ENCODE measurements at regions not wholly inside any gene's neighbourhood (a gene's known extent, or its start where the extent isn't known, plus 50 kb on each side); places are given as distances from the start of the nearest gene placed in this dataset.

DNA sequence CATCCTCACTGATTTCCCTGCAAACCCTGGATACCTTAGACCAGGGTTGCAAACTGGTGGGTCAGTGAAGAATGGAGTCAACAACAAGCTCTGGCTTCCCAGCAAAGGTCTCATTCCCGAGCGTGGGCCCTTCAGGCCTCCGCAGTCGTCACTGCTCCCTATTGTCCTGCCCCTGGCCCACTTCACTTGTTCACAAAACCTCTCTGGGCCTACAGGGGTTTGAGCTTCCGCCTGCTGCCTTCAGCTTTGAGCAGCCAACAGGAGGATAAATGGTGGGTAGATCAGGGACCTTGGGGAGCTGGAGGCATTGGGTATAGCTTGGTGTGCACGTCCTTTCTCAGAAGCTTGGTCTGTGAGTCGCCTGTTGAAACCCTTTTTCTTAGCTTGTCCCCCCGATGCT lies 148.8 kb downstream of the KATNIP start:
- TF ChIP-seq, protein P1, sequence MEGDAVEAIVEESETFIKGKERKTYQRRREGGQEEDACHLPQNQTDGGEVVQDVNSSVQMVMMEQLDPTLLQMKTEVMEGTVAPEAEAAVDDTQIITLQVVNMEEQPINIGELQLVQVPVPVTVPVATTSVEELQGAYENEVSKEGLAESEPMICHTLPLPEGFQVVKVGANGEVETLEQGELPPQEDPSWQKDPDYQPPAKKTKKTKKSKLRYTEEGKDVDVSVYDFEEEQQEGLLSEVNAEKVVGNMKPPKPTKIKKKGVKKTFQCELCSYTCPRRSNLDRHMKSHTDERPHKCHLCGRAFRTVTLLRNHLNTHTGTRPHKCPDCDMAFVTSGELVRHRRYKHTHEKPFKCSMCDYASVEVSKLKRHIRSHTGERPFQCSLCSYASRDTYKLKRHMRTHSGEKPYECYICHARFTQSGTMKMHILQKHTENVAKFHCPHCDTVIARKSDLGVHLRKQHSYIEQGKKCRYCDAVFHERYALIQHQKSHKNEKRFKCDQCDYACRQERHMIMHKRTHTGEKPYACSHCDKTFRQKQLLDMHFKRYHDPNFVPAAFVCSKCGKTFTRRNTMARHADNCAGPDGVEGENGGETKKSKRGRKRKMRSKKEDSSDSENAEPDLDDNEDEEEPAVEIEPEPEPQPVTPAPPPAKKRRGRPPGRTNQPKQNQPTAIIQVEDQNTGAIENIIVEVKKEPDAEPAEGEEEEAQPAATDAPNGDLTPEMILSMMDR (IDR thresholded peaks at IDR 0.05; ENCODE audit: insufficient read depth, low read length, poor library complexity, severe bottlenecking) = no peak
- H3K27me3 ChIP-seq (ENCODE audit: control insufficient read depth, insufficient read depth, low read length) = no peaks in the 10 kb centered on the region
- DNase-seq (ENCODE audit: low read depth) = no peak
- H3K4me3 ChIP-seq (ENCODE audit: low read depth, low read length) = no peak overlapping the region
- no peaks in the 10 kb centered on the region for H3K36me3 ChIP-seq (ENCODE audit: control insufficient read depth, insufficient read depth, low read length)

DNA sequence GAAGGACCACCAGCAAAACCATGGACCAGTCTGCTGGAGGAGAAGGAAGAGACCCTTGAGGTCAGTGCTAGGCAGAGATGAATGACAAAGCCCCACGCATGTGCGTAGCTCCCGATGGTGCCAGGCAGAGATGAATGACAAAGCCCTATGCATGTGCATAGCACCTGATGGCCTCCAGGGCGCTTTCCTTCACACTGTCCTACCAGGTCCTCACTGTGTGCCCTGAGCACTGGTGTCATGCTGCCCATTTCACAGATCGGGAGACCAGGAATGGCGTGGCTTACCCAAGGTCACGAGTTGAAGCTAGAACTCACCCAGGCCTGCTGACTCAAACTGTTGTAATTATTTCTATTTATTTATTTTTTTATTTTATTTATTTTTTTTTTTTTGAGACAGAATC lies 149.6 kb downstream of the KATNIP start:
- Histone ChIP-seq H3K27me3 (ENCODE audit: control insufficient read depth, insufficient read depth, low read length) (no peaks in the 10 kb centered on the region), H3K4me3 (ENCODE audit: low read depth, low read length) (no peak overlapping the region), H3K36me3 (ENCODE audit: control insufficient read depth, insufficient read depth, low read length) (no peaks in the 10 kb centered on the region)
- TF ChIP-seq, protein P1 (IDR thresholded peaks at IDR 0.05; ENCODE audit: insufficient read depth, low read length, poor library complexity, severe bottlenecking) = no peak
- no peak for DNase-seq (ENCODE audit: low read depth)

DNA sequence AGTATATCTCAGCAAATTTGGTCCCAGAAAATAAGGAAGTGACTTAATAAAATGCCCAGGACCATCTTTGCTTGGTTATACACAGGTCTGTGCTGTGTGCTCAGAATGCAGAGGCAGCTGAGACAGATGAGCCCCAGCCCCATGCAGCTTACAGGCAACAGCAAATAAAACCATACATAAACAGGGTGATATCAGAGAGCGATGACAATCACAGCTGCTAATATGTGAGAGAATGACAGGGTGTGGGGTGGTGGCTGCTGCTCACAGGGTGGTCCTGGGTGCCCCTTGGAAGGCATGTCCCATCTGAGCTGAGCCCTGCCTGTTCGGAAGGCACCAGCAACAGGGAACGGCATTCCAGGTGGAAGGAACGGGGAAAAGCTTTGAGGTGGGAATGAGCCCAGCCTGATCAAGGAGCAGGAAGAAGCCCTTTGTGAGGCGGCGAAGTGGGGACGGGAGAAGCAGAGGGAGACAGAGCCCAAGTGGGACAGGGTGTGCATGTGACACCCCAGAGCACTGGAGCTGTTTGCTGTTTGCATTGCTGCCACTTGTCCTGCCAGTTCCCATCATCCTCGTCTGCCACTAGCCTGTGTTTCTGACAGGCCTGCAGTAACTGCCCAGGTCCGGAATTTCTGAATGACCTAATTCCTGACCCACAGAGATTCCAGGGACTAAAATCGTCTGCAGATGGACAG lies 150.5 kb downstream of the KATNIP start:
- Histone ChIP-seq H3K27me3 (ENCODE audit: control insufficient read depth, insufficient read depth, low read length) (no peaks in the 10 kb centered on the region), H3K4me3 (ENCODE audit: low read depth, low read length) (no peak overlapping the region)
- TF ChIP-seq, protein P1 (IDR thresholded peaks at IDR 0.05; ENCODE audit: insufficient read depth, low read length, poor library complexity, severe bottlenecking) = no peak

DNA sequence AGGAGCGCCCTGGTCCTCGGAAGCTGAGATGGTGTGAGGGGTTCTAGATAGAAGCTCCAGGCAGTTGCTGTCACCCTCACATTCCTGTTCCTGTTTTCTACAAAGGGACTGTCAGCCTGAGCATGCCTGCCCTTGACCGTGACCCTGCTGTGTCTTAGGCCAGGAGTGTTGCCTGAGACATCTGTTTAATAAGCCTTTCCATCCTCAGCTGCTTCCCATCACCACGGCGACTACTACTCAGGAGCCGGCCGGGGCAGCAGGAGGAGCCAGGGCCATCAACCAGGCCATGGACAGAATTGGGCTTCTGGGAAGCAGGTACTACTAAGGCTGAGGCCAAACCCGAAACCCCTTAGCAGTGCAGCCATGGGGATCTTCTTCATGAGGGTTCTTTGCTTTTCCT lies 151.4 kb downstream of the KATNIP start:
- Histone ChIP-seq H3K27me3 (ENCODE audit: control insufficient read depth, insufficient read depth, low read length) (no peaks in the 10 kb centered on the region), H3K36me3 (ENCODE audit: control insufficient read depth, insufficient read depth, low read length) (no peaks in the 10 kb centered on the region), H3K4me3 (ENCODE audit: low read depth, low read length) (no peak overlapping the region)
- TF ChIP-seq, protein P1 (IDR thresholded peaks at IDR 0.05; ENCODE audit: insufficient read depth, low read length, poor library complexity, severe bottlenecking) = no peak
- DNase-seq (ENCODE audit: low read depth) = no peak

More for the DNA sequence above, 150.5 kb downstream of the KATNIP start:
- no peak for DNase-seq (ENCODE audit: low read depth)
- H3K36me3 ChIP-seq (ENCODE audit: control insufficient read depth, insufficient read depth, low read length) = no peaks in the 10 kb centered on the region

DNA sequence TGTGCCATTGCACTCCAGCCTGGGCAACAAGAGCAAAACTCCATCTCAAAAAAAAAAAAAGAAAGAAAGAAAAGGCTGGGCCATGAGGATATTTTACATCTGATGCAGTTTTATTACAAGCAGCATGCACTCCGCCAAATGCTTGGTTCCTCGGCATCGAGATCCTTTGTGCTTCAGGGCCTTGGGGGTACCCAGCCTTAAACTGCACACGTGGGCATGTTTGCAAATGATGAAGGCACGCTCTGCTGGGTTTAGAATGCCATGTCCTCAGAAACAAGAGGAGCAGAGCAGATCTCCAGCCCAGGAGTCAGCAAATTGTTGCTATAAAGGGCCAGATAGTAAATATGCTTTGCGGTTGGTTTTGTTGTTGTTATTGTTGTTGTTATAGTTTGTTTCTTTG lies 153.2 kb downstream of the KATNIP start:
- TF ChIP-seq, protein P1 (IDR thresholded peaks at IDR 0.05; ENCODE audit: insufficient read depth, low read length, poor library complexity, severe bottlenecking) = no peak
- Histone ChIP-seq H3K4me3 (ENCODE audit: low read depth, low read length) (no peak overlapping the region), H3K27me3 (ENCODE audit: control insufficient read depth, insufficient read depth, low read length) (no peaks in the 10 kb centered on the region), H3K36me3 (ENCODE audit: control insufficient read depth, insufficient read depth, low read length) (no peaks in the 10 kb centered on the region)
- no peak for DNase-seq (ENCODE audit: low read depth)

DNA sequence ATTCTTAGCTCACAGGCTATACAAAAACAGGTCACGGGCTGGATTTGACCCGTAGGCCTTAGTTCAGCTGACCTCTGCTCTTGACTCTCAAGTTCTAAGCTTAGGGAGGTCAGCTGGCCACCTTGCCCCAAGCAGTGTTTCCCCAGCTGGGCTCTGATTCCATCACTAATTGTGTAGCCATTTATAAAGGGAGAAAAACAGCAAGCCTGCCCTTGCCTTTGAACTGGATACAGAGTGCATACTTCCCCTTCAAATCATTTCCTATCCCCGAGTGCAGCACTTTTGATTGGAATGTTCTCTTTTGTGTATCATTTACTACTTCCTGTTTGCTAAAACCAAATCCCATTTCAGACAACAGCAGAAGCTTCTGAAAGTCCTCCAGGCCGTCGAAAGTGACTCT lies 153.6 kb downstream of the KATNIP start:
- Histone ChIP-seq H3K4me3 (ENCODE audit: low read depth, low read length) (no peak overlapping the region), H3K27me3 (ENCODE audit: control insufficient read depth, insufficient read depth, low read length) (no peaks in the 10 kb centered on the region), H3K36me3 (ENCODE audit: control insufficient read depth, insufficient read depth, low read length) (no peaks in the 10 kb centered on the region)
- DNase-seq (ENCODE audit: low read depth) = no peak
- TF ChIP-seq, protein P1 (IDR thresholded peaks at IDR 0.05; ENCODE audit: insufficient read depth, low read length, poor library complexity, severe bottlenecking) = no peak

All from kidney epithelial cell (primary cell).